GM12891 (cell line): ENCODE measurements at regions not wholly inside any gene's neighbourhood (a gene's known extent, or its start where the extent isn't known, plus 50 kb on each side); places are given as distances from the start of the nearest gene placed in this dataset.
"Not testable (repeated sequence)": the region's sequence is repeated elsewhere in the genome, so short reads cannot be mapped to it uniquely, and the experiment has no call there.

ENCODE experiments used
- DNase-seq: peaks from one replicate; pipeline ENCODE4 v3.0.0; 2011; ENCODE audit warnings: low spot score; ENCODE audit not compliant: insufficient read length
- FAIRE-seq: peaks from 2 replicates; lab custom pipeline; 2011; peaks lifted over from hg19 to GRCh38; lab: Jason Lieb, UNC
- PAX5 ChIP-seq: IDR thresholded peaks from 2 replicates; pipeline ENCODE4 v1.6.1; 2011; ENCODE audit warnings: low read length, moderate library complexity, mild to moderate bottlenecking; ENCODE audit not compliant: insufficient read depth, severe bottlenecking
- POLR2A ChIP-seq: IDR thresholded peaks from 2 replicates; pipeline ENCODE4 v1.6.1; 2011; ENCODE audit warnings: low read depth, low read length, control low read depth
- POLR2AphosphoS5 ChIP-seq: IDR thresholded peaks from 2 replicates; pipeline ENCODE4 v1.6.1; 2011; ENCODE audit warnings: low read depth, low read length, control low read depth
- POU2F2 ChIP-seq: IDR thresholded peaks from 2 replicates; pipeline ENCODE4 v1.6.1; 2011; ENCODE audit warnings: low read depth, mild to moderate bottlenecking, control low read depth, low read length, moderate library complexity
- SPI1 ChIP-seq: IDR thresholded peaks from 2 replicates; pipeline ENCODE4 v1.6.1; 2011; ENCODE audit warnings: low read depth, low read length, control low read depth
- TAF1 ChIP-seq: IDR thresholded peaks from 2 replicates; pipeline ENCODE4 v1.6.1; 2011; ENCODE audit warnings: low read depth, low read length, control low read depth

DNA sequence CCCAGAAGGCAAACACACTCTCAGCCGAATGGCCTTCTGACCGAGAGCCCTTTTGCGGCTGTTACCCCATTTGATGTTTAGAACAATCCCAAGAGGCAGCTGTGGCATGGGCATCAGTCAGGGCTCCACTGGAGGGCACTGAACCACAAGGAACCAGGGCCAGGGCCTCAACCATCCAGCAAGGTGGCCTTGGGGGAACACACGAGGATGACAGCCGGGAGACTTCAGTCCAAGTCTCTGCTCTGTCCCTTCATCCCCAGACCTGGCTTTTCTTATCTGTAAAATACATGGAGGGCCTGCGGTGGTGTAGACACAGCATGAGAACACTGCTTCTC is 63.6 kb upstream of the INSIG1 start:
- no peak for DNase-seq
- no peak for FAIRE-seq
- no peak for TF ChIP-seq POLR2AphosphoS5

DNA sequence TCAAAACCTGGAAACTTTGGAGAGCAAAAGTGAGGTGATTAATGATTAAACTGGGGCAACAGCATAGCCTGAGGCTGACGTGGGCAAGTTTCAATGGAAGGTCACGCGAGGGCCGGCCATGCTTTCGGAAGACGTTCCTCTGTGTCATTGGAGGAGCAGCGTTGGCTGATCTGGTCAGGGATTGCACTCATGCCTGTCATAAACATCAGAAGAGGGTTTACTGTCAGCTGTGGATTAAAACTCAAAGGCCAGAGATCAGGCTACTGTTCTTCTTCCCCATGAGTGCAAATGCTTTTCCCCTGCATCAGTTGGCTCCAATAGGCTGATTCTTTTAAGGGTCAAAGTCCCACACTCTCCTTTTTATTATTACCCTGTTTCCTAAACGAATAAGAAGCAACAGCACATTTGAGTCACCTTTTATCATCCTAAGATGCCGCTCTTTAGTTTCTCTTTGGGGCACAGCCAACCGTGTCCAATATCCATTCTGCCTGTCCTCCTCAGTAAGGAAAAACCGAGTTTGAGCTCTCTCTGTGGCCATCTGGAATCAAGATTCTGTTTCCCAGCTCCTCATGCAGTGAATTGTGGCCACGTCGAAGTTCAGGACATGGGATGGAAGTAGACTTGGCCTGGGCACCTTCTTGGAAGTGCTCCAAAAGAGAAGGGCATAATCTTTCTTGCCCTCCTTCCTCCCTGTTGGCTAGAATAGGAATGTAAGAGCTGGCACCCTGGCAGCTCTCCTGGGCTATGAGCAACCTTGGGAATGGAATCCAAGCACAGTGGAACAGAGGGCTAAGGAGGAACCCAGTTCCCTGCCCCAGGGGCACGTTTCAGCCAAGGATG is 62.5 kb upstream of the INSIG1 start:
- FAIRE-seq (no peak), DNase-seq (no peak)
- no peak for TF ChIP-seq POLR2A
- TF ChIP-seq SPI1: no peak
- TF ChIP-seq POU2F2: no peak
- TF ChIP-seq POLR2AphosphoS5: no peak
- TF ChIP-seq PAX5: no peak
- TF ChIP-seq TAF1: no peak

DNA sequence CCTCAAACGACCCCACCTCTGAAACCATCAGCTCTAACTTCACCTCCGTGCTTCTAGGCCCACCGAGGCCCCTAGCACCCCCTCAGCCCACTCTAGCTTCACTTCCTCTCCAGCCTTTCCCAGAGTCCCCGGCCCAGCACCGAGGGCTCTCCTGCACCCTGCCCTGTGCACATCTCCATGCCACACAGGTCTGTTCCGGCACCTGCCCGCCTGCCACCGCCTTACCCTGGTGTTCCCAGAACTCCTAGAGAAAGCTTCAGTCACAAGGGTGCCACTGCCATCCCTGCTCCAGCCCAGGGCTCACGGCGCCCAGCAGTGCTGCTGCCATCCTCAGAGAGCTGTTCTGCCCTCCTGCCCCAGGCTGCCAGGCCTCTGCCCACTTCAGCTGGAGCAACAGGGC is 61.3 kb upstream of the INSIG1 start:
- no peak for DNase-seq
- TF ChIP-seq POLR2AphosphoS5: no peak
- no peak for TF ChIP-seq TAF1
- no peak for TF ChIP-seq POLR2A
- TF ChIP-seq SPI1: no peak
- TF ChIP-seq POU2F2: no peak
- no peak for TF ChIP-seq PAX5
- FAIRE-seq: no peak

DNA sequence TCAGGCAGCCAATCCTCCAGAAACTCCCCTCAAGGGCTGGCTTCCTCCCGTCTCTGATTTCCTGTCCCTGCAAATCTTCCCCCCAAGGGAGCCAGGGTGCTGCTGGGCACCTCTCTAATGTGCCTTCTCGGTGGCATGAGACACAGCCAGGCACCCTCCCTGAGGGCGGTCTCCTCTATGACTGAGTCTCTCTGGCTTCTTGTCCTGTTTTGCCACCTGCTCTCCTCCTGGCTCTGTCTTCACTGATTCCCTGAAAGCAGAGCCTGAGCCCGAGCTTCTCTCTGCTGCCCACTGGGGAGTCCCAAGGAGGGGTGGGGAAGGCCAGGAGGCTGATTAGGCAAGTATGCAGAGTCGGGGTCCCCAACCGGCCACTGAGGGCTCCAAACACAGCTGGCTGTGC is 60.4 kb upstream of the INSIG1 start:
- no peak for DNase-seq
- TF ChIP-seq PAX5 (no peak), TAF1 (no peak), SPI1 (no peak), POLR2A (no peak), POU2F2 (no peak), POLR2AphosphoS5 (no peak)
- FAIRE-seq: no peak

DNA sequence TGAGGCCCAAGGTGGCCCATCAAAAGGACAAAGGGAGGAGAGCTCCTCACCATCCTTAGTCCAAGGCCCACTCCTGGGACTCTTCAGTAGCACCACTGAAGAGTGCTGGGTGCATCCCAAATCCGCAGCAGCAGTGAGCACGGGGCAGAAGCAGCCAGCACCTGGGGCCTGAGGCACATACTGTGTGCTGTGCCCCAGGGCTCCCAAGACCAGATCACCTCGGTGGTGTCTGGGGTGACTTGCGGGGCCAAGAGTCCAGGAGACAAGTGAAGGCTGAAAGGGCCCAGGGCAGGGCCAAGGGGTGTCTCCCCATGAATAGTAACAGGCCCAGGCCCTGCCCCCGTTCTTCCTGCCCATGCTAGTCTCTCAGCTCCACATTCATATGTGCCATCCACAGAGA is 59.9 kb upstream of the INSIG1 start:
- no peak for DNase-seq
- FAIRE-seq: no peak
- TF ChIP-seq TAF1 (no peak), SPI1 (no peak), PAX5 (no peak), POLR2AphosphoS5 (no peak), POU2F2 (no peak), POLR2A (no peak)

DNA sequence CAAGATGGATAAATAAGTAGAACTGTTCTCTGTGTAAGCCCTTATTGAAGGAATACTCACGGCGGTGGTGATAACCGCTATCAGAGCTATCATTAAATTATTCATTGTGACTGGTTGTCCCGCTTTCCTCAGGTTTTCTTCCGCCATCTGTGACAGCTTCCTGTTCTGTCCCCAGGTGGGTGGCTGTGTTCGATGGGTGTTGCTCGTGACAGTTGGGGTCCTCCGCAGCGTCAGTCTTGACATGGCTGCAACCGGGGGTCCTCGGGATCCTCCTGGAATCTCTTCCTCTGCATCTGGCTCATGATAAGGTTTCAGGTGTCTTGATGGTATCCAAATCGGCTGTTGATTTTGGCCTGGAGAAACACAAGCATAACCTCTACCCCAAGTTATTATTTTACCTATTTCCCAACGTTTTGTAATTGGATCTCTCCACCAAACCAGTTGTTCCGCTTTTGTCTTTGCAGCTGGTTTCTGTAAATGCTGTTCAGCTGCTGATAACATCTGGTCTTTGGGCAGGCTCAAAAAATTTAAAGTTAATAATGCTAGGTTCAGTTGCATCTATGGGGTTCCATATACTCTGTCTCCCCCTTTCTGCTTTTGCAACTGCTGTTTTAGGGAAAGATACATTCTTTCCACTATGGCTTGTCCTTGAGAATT is 58.1 kb upstream of the INSIG1 start:
- FAIRE-seq, DNase-seq: not testable (repeated sequence)

DNA sequence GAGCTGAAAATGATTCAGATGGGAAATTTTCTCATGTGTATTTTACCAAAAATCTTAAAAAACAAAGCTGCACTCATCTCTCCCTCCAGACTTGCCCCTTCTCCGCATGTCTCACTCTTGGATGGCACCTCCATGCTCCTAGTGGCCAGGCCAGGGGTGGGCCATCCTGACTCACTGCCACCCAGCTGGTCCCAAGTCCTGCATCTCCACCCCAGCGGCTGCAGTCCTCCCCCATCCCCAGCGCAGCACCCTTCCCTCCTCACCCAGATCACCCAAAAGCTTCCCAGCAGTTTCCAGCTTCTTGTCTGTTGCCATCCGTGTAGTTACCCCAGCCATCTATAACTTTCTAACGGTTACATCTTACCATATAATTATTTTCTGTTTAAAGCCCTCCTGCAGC is 53.0 kb upstream of the INSIG1 start:
- TF ChIP-seq SPI1: no peak
- DNase-seq (no peak), FAIRE-seq (no peak)

DNA sequence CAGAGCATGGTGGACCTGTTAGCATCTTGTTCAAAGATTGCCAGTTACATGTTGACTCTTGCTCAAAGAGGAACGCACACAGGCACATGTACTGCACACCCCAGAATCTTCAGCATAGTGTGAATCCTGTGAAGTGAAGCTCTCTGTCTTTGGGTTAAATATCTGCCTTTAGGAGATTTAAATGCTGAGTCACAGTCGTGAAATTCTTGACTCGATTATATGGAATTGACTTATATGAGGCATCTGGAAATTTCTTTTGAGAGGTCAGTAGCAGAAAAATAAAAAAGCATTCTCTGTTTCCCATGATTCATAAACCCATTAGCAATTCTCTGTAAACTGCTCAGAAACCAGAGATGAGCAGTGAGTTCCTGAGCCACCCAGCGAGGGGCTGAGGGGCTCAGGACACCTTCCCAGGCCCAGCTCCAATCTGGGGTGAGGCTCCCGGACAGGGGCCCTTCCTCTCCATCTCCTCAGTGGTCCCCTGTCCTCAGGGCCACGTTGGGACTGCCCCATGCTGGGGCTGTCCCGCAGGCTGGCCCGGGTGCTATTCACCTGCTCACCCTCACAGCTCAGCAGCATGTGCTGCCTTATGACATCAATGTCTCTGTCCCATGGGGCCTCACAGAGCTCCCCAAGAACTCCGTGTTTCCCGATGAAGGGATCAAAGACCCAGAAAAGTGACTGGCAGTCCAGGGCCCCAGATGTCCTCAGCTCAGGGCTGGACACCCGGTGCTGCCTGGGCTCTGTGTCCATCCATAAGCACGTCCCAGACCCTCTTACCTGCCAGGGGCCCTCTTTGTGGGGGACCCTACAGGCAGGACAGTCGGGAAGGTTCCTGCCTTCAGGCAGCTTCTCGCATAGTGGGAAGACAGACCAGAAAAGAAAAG is 50.0 kb upstream of the INSIG1 start:
- DNase-seq (no peak), FAIRE-seq (no peak)
- no peak for TF ChIP-seq POLR2A
- TF ChIP-seq PAX5: no peak
- no peak for TF ChIP-seq POLR2AphosphoS5
- no peak for TF ChIP-seq POU2F2
- TF ChIP-seq TAF1: no peak
- no peak for TF ChIP-seq SPI1
